ENCODE measurements at regions not wholly inside any gene's neighbourhood (a gene's known extent, or its start where the extent isn't known, plus 50 kb on each side); places are given as distances from the start of the nearest gene placed in this dataset.

- no peak for TF ChIP-seq CTCF (IDR thresholded peaks at IDR 0.05)
- no peak for TF ChIP-seq POLR2A (IDR thresholded peaks at IDR 0.05)
Observed at GRCh38 chr5:8396246-8396645, 527.3 kb downstream of the MTRR start.
